ENCODE measurements at regions not wholly inside any gene's neighbourhood (a gene's known extent, or its start where the extent isn't known, plus 50 kb on each side); places are given as distances from the start of the nearest gene placed in this dataset.

DNA sequence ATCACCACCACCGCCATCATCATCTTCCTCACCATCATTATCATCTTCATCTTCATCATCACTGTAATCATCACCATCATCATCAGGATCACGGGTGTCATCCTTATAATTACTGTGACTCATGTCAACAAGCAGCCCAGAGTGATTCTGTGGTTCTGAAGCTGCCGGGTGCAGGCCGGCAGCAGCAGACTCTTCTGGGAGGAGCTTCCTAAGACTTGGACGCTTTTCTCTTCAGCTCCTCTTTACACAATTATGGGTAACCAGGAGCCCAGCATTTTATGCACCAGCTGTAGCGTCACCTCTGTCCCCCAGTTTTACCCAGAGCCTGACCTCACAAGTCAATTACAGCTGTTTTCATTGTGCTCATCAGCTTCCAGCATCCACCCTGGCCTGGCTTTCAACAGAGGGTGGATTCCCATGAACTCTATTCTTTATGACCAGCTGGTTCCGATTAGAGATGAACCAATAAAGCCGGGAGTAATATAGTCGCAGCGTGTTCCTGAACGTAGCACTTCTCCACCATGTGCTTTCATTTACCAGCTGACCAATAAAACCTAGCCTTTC, 275.8 kb downstream of the FOXL1 start:
- Histone ChIP-seq H3K4me1 (ENCODE audit: insufficient read depth) (no peaks in the 10 kb centered on the region), H3K9me3 (no peaks in the 10 kb centered on the region), H3K4me3 (no peak overlapping the region), H3K27ac (no peak overlapping the region), H3K36me3 (no peaks in the 10 kb centered on the region), H3K27me3 (no peaks in the 10 kb centered on the region)
- intact Hi-C loops (cut with DNase I): no loop called here
- WGBS, 3 donors: 48 to 59% (median 55%) methylated on average over 11 of the region's 11 CpGs
- DNase-seq: no peak
- TF ChIP-seq CTCF (IDR thresholded peaks at IDR 0.05) (no peak), EP300 (IDR thresholded peaks at IDR 0.05) (no peak), POLR2A (IDR thresholded peaks at IDR 0.05) (no peak)

DNA sequence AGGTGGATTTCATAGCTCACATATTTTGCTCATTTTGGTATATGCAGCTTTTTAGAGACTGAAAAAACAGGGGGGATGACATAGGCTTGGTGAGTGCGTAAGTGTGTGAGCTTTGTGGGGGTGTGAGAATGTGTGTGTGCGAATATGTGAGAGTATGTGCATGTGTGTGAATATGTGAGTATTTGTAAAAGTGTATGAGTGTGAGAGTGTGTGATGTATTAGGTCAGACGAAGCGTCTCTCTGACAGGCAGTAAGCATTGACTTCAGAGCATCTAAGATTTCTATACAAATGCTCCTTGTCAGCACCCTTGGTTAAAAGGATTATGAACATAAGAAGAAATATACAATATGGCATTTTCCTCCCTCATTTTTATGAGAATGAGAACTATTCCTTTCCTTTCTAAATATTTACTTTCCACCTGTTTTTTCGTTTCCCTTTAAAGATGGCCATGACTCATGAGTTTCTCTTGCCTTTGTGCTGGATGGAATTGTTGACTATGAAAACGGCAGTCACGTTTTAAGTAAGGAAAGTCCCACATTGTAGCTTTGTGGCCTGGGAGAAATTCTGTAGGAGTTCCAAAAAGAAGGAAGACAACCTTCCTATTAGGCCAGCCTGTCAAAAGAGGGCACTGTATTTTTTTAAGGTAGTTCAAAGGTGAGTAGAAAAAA, 276.4 kb downstream of the FOXL1 start:
- H3K27ac ChIP-seq: no peak overlapping the region
- TF ChIP-seq POLR2A (IDR thresholded peaks at IDR 0.05) (no peak), EP300 (IDR thresholded peaks at IDR 0.05) (no peak), CTCF (IDR thresholded peaks at IDR 0.05) (no peak)
- no peaks in the 10 kb centered on the region for H3K27me3 ChIP-seq
- H3K4me1 ChIP-seq (ENCODE audit: insufficient read depth): no peaks in the 10 kb centered on the region
- intact Hi-C loops (cut with DNase I): no loop called here
- H3K9me3 ChIP-seq: no peaks in the 10 kb centered on the region
- DNase-seq: no peak
- no peaks in the 10 kb centered on the region for H3K36me3 ChIP-seq
- H3K4me3 ChIP-seq: no peak overlapping the region
- 62 to 76% (median 70%) methylated on average over 7 of the region's 7 CpGs for WGBS, 3 donors

- no peak for TF ChIP-seq CTCF (IDR thresholded peaks at IDR 0.05)
- TF ChIP-seq POLR2A (IDR thresholded peaks at IDR 0.05): no peak
- TF ChIP-seq EP300 (IDR thresholded peaks at IDR 0.05): no peak
- H3K4me1 ChIP-seq (ENCODE audit: insufficient read depth): no peaks in the 10 kb centered on the region
- no peaks in the 10 kb centered on the region for H3K27me3 ChIP-seq
- no peaks in the 10 kb centered on the region for H3K9me3 ChIP-seq
- intact Hi-C loops (cut with DNase I): no loop called here
- 80 to 88% (median 84%) methylated on average over 15 of the region's 15 CpGs for WGBS, 3 donors
- no peak overlapping the region for H3K4me3 ChIP-seq
- no peak for DNase-seq
- no peaks in the 10 kb centered on the region for H3K36me3 ChIP-seq
- no peak overlapping the region for H3K27ac ChIP-seq
Observed at GRCh38 chr16:86856946-86857586, 278.7 kb downstream of the FOXL1 start.

- TF ChIP-seq EP300 (IDR thresholded peaks at IDR 0.05) (no peak), CTCF (IDR thresholded peaks at IDR 0.05) (no peak), POLR2A (IDR thresholded peaks at IDR 0.05) (no peak)
- intact Hi-C loops (cut with DNase I): no loop called here
- 91 to 92% (median 92%) methylated on average over 2 of the region's 2 CpGs for WGBS, 3 donors
Observed at GRCh38 chr16:86857807-86858206, 279.5 kb downstream of the FOXL1 start.

More at GRCh38 chr16:86857807-86858206, 279.5 kb downstream of the FOXL1 start:
- H3K9me3 ChIP-seq: no peaks in the 10 kb centered on the region
- H3K4me3 ChIP-seq: no peak overlapping the region
- no peak overlapping the region for H3K27ac ChIP-seq
- H3K36me3 ChIP-seq: no peaks in the 10 kb centered on the region
- no peaks in the 10 kb centered on the region for H3K27me3 ChIP-seq
- no peak for DNase-seq
- H3K4me1 ChIP-seq (ENCODE audit: insufficient read depth): no peaks in the 10 kb centered on the region

Data from ovary (tissue), 7 donors.